GM18870 (cell line): ENCODE measurements at regions not wholly inside any gene's neighbourhood (a gene's known extent, or its start where the extent isn't known, plus 50 kb on each side); places are given as distances from the start of the nearest gene placed in this dataset.

Source experiments
- ATAC-seq: cut with Tn5 transposase; IDR thresholded peaks from one replicate; pipeline ENCODE4 v1.9.1; 2021; ENCODE audit warnings: moderate library complexity; ENCODE audit not compliant: unreplicated experiment

DNA sequence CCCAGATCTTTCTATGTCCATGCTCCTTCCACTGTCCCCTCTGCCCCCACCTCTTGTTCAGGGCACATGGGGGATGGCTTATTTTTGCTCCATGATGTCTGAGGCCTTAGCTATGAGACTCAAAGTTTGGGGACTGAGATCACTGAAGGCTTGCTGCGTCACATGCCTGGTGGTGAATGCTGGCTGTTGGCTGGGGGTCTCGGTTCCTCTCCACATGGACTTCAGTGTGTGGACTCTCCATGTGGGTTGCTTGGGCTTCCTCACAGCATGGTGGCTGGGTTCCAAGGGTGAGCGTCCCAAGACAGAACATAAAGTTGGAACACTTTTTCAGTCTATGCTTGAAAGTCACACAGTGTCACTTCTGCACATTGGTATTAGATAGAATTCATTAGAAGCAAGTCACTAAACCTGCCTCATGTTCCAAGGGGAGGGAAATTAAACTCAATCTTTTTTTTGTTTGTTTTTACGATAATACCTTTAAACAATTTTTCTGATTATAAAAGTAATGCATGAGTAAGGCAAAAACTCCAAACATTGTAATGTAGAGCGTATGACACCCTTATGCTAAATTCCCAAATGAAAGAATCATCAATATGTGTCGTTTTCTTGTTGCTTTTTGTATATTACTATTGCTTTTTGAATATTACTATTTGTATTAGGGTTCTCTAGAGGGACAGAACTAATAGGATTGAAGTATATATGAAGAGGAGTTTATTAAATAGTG lies 111.7 kb downstream of the MYCN start:
- ATAC-seq: no peak

DNA sequence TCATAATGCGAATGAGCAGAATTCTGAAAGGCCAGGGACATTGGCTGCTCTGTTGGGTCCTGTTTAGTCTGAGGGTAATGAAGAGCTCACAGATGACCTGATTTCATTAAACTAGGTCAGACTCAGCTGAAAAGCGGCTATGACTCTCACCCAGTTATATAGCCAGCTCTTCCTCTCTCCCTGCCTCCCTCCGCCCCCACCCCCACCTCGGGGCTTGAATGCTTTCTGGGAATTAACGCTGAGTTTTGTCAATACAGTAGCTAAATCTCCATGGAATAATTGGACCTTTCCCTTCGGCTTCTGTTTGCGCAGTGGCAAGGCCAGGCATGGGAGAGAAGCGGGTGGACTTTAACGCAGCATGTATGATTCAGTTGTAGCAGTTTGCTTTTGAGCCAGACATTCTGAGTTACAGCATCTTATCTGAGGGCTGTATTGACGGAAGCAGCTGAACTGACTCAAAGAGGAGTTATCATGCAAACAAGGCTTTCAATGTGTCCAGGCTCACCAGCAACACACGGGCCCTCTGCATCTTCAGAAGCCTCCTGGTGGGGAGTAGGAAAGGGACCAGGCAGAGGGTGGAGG lies 110.6 kb downstream of the MYCN start:
- no peak for ATAC-seq

DNA sequence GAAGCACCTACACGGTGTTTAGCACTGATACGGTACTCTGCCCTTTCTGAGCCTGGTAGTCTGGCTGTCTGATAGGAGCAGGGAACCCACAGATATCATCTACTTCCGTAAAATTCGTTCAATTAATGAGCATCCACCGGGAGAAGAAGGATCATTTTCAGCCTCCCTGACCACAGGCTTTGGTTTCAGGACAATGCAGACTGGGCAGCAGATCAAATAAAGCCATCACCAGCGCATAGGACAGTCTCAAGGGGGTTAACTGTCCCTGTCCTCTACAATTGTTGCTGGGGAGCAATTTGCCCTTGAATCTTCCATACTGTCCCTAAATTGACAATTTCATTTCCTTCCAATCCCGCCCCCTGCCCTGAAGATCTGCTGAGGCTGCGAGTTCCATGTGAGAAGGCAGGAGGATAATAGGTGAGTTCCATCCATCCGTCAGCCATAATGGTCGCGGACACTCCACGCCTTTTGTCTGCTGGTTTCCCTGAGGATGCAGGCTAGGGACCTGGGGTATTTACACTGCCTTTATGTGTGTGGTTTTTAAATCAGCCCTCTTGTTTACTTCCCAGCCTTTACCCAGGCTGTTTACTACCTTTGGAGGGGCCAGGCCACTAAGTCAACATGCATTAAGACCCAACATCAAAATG lies 110.0 kb downstream of the MYCN start:
- no peak for ATAC-seq

DNA sequence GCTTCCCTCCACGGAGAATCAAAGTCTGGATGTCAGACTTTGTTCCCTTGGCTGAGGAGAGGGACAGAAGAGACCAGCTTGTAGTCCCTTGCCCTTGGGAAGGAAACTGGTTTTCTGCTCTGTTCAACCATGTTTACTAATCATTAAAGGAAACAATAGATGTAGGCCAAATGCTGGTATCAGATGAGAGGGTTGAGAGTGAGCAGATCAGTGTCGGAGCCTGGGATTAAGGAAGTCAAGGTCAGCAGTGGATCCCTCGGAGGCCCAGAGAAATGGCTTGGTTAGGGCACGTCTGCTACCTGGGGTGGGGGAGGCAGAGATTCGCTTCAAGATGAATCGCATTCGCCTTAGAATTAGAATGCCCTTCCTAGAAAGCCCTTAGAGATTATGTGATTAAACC lies 109.1 kb downstream of the MYCN start:
- ATAC-seq: no peak

DNA sequence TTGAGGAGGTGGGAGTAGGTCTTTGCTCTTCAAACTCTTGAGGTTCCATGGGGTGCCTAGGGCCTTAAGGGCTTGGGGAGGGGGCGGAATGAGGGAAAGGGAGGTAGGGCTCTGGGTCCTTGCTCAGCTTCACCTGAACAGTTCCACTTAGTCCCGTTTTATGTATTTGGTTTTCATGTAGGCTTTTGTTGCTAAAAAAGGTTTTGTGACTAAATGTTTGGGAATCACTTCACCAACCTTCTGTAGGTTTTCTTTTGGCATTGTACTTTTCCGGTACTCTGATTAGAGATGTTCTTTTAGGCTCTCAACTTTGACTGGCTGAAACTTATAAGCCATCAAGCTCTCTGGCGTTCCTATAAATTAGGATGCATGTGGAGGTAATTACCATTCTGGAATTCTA lies 108.1 kb downstream of the MYCN start:
- no peak for ATAC-seq

DNA sequence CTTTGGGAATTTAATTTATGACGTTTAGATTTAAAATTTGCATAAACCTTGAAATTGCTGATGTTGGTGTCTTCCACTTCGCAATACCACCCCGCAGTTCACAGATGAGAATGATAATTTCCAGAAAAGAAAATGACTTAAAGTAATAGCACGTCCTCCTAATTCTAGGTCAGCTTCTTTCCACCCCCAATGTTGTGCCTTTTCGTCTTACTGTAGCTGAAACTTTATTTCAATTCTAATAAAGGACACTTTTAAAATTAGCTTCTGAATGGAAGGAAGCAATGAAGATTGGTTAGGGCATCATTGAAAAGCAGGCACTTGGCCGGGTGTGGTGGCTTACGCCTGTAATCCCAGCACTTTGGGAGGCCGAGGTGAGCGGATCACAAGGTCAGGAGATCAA lies 107.4 kb downstream of the MYCN start:
- ATAC-seq: no peak

DNA sequence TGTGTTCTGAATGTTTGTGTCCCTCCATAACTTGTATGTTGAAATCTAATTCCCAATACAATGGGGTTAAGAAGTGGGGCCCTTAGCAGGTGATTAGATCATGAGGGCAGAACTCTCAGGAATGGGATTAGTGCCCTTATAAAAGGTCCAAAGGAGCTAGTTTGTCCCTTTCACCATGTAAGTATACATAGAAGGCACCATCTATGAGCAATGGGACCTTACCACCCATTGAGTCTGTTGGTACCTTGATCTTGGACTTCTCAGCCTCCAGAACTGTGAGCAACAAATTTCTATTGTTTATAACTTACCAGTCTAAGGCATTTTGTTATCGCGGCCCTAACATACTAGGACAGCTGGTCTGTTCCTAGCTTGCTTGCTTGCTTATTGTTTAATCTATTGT lies 106.3 kb downstream of the MYCN start:
- ATAC-seq: no peak

DNA sequence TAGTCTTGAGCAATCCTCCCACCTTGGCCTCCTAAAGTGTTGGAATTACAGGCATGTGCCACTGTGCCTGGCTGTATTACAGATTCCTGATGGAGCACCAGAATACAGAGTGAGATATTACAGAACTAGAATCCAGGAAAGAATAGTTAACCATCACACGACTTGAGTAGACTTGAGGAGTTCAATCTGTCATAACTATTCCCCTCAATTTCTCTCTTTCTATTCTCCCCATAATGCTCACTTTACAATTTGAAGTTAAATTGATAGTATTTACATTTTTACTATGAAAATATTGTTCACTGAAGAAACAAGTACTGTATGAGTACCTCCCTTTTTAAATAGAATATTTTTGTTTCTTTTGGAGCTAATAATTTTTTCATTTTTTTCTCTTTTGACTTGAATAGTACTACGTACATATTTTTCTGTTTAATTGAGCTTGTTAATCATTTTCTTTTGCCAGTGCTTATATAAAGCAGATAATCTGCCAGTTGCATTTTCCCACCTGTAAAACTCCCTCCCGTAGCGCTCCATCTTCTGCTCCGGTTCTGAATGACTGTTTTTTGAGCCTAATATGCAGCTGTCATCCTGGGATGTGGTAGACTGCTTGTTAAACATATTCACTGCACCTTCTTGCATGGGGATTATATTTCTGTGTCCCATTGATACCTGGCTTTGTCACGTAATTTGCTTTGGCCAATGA lies 105.5 kb downstream of the MYCN start:
- ATAC-seq: no peak

DNA sequence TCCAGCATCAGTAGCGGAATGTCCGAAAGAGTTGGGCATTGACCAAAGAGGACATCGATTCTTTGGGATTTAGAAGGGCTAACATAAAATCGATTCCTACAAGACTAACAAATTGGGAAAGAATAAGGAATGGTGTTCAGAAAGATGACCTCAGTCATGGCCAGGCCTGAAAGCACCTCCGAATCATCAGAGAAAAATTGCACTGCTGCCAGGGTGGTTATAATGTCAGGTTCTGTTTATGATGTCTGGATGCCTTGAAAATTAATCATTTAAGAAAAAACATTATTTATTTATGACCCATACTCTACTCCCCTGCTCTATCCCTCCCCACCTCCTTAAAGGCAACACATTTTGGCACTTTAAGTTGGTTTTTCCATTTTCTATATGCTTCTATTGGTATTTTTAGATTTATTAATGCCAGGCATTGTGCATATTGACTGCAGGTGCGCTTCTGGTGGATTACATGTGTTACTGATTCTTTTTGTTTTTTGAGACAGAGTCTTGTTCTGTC lies 104.7 kb downstream of the MYCN start:
- ATAC-seq: no peak

DNA sequence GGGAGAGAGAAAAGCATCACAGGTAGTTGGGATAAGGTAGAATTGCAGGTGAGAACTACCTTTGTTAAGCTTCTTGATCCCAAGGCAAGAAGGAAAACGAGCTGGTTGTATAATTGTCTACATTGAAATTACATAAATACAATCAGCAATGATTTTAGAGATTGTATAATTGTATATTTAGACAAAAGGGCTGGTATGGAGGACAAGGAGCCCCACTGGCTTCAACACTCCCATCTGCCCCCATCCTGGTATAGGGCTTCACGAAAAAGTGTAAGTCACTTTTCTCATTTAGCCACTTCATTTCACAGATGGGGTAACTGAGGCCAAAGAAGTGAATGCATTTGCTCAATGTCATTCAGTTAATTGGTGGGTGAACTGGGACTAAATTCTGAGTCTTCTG lies 103.3 kb downstream of the MYCN start:
- no peak for ATAC-seq

DNA sequence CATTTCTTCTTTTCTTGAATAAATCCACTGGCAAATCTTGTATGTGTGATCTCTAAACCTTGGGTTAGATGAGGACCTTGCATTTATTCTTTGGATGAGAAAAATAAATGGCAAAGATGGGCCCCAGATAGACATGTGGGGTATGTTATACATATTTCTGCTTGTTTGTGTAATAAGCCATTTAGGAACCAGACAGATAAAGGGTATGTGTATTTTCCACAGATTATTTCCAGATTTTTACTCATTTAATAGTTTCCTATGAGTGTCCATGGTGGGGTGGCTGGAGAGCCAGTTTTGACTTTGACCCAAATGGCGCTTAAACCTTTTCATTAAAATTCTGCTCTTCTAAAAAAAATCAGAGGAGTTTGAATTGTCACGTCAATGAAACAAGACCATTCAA lies 102.8 kb downstream of the MYCN start:
- ATAC-seq: no peak

DNA sequence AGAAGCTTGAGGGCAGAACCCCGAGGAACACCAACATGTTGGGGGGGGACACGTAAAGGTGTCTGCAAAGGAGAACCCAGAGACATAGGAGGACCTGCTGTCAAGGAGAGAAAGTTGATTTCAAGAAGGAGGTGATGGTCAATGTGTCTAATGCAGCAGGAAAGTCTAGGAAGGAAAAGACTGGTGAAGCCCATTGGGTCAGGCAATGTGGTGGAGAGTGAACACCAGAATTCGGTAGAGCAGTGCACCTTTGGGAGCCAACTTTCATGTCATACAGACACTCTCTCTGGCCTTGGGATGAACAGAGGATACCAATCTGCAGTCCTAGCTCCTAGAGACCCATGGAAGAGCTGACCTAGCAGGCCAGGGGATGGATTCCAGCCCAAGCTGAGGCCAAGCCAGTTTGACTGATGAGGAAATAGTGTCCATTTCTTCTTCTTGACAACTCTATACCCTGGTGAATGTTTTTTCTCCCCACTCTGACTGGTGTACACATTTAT lies 101.9 kb downstream of the MYCN start:
- no peak for ATAC-seq

DNA sequence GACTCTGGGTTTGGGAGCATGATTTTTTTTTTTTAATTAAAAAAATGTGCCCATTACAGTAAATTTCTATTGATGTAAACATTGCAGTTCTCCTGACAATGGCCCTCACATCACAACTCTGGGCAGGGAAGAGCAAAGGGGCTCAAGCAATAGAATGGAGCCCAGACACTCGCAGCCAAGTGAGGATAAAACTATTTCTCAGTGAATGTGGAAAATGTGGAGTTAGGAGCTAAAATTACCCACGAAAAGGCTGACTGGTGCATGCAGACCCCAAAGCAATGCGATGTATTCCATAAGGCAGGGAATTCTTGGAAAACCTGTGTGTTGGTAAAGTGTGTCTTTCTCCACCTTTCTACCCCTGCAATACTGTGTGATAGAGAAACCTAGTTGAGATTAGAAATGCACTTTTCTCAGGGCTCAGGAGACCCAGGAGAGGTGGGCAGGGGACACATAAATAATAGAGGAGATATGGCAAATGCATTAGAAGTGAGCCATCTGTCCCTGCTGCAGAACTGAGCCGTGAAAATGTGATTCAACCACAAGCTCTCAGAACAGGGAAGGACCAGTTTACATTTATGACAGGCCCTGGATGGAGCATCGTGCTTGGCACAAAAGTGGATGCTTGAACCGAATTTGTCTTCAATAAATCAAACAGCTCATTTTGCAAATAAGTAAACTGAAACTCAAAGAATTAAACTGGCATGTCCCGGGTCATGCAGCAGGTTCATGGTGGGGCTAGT lies 100.1 kb downstream of the MYCN start:
- ATAC-seq: no peak

DNA sequence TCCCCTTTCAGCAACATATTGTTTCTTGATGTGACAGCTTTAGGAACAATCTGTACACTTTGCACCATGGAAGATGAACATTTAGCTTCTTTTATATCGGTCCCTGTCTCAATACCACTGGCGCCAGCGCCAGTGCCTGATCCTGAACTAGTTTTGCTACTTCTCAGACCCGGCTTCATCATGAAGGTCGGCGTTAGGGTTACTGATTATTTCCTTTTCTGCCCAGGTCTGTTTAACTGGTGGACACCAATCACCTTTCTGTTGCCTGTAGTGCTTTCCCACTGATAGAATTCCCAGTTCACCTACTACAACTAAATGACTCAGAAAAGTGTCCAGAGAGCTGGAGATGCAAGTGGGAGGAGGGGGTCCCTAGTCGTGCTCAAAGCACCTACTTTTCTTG lies 99.5 kb downstream of the MYCN start:
- no peak for ATAC-seq

DNA sequence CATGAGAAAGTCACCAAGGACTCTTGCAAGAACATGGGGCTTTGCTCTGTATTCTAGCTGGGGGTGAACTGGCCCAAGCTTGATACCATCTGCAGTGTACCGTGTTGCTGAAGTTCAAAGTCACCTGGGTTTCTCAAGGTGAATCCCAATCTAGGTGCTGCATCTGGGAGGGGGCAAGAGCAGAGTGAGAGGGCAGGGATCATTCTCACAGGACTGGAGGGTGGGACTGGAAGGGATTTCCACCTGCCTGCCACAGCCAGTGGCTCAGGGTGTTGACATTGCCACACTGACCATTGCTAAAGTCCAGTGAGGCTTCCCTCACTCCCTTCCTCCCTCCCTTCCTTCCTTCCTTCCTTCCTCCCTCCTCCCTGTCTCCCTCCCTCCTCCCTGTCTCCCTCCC lies 98.7 kb downstream of the MYCN start:
- ATAC-seq: no peak

DNA sequence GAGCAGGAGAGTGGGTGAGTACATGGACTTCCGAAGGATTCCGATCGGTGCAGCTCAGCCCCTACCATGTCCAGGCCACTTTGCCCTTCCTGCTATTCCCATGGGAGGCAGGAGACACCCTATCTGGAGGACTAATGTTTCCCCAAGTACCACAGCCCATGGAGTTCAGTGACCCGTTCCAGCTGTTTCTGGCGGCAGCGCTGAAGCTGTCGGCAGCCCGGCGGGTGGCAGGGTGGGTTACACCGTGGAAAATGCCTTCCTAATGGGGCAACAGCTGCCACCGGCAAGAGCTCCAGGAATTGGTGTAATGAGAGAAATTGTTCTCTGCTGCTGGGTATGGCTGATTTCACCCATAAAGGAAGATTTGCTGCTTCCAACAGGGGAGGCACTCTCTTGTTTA lies 98.3 kb downstream of the MYCN start:
- no peak for ATAC-seq

DNA sequence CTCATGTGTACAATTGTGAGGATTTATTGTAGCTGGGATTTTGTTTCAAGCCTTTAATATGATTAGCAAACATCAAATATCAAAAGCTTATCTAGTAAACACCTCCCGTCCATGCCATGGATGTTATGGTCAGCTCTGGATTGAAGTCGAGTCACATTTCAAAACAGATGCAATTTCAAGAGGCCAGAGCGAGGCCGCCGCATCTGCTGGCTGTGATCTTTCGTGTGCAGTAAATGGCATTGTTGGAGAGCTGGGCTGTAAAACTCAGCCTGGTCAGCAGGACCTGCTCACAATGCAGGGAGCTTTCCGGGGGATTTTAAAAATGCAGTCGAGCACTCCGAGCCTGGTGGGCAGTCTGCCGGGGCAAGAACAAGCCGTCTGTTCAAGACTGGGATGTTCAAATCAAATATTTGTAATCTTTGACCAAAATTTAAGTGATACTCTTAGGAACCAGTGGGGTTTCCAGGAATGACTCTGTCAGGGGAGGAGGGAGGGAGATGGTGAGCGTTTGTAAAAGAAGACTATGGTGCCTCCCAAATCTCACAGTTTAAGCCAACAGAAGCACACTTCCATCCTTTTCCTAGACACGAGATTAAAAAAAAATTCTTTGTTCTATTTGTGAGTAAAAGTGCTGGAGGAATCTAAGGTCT lies 97.6 kb downstream of the MYCN start:
- ATAC-seq: no peak

DNA sequence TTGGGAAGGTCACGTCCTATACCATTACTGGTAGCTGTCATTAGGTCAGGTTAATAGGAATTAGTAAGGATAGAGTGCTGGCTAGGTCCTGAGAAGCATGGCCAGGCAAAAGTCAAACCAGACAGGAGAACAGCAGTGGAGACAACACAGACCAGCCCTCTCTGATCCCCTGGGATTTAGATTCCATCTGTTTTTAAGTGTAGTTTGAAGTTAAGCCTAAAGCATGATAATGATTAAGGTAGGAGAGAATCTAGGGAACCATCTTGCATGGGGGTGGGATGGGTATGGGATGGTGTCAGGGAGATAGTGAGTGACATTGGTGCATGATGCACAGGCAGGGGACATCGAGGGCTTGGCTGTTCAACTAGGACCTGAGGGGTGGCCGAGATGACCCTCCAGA lies 96.6 kb downstream of the MYCN start:
- no peak for ATAC-seq

DNA sequence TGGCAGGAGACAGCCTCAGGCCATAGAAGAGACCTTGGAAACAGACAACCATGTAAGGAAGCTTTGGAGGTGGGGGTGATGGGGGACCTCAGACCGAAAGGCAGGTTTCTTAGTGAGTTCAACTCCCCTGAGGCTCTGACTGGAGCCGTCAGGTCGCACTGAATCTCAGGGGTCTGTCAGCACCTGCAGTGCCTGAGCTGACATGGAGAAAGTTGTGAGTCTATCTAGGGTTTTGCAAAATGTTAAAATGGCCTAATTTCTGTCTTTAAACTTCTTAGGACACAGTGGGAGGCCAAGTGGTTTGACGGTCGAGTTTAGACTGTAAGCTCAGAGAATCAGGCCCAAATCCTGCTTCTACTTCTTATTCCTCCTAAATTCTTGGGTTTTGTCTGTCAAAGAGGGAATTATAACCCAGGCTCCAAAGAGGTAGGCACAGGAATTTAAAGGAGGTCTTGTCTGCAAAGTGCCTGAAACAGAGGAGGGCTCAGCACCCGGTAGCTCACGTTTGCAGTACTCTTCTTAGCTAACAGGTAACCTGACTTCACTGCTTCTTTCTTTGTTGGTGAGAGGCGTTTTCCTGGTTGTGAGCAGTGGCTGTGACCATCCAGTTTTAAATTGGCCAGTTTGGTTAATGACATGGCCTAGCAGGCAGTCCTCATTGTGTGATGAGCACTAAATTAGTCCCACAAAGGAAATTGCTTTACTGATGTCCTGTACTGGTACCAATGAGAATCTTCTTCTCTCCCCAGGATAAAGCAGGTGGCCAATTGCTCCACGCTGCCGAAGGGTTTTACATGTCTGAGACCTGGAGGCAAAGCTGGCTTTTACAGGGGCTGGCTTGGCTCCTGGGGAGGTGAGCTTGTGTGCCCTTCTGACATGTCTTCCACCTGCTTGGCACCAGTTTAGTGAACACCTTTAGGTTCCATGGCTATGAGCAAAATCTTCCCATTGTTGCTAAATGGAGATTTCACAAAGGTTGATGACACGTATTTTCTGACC lies 95.7 kb downstream of the MYCN start:
- no peak for ATAC-seq
